K562 (cell line): ENCODE measurements at regions not wholly inside any gene's neighbourhood (a gene's known extent, or its start where the extent isn't known, plus 50 kb on each side); places are given as distances from the start of the nearest gene placed in this dataset.

Experiments
- ATAC-seq: fragments of 200-7000 bp; cut with Tn5 transposase; 3 replicates; pipeline ENCODE4 v1.9.1; 2020; ENCODE audit warnings: moderate library complexity
- BruUV-seq: library from RNA; stranded (reverse); fragments of 400-500 nt; replicated peaks from 2 replicates; lab custom pipeline; 2021; lab: Mats Ljungman, UMichigan
- CTCF ChIA-PET: fragments of 300-600 bp; formaldehyde crosslinking; extraction: SDS; loops from one replicate; lab custom pipeline; 2021; ENCODE audit warnings: low intra/inter-chr PET ratio; lab: Yijun Ruan, JAX
- POLR2A ChIA-PET: fragments of 300-600, 350-650 bp; sonication (Branson Sonifier 250); formaldehyde crosslinking; extraction: SDS; loops from one replicate; lab custom pipeline; 2021; ENCODE audit warnings: antibody characterized with exemption, inconsistent platforms; lab: Yijun Ruan, JAX
- DNase-seq, 4 experiments: peaks; one replicate each; pipeline versions ENCODE4 v3.0.0 to v3.0.0-alpha.2; 2011 to 2018; ENCODE audit warnings: low spot score in 3 of 4, mixed read lengths in 3 of 4; ENCODE audit errors: extremely low read depth in 1 of 4
- FAIRE-seq: peaks from 2 replicates; lab custom pipeline; 2011; peaks lifted over from hg19 to GRCh38; lab: Jason Lieb, UNC
- H2AFZ ChIP-seq: 2 replicates; pipeline ENCODE4 v1.6.0; 2011; ENCODE audit warnings: low read depth, low read length, control low read depth, inconsistent platforms
- H3K27ac ChIP-seq: fragments of 200-600 bp; 3 replicates; pipeline ENCODE4 v1.8.0; 2011; ENCODE audit warnings: low read depth, mild to moderate bottlenecking, control low read depth, inconsistent platforms, low read length, moderate library complexity, mixed read lengths; ENCODE audit errors: extremely low read depth
- H3K27me3 ChIP-seq, 2 experiments: fragments of 300-600 bp in 1 of 2; 2 replicates in 1 of 2; 3 replicates in 1 of 2; pipeline versions ENCODE4 v1.6.0 to v1.8.0; 2011; ENCODE audit warnings: inconsistent platforms in 2 of 2, low read length in 2 of 2, mild to moderate bottlenecking in 1 of 2, mixed read lengths in 1 of 2, moderate library complexity in 1 of 2; ENCODE audit not compliant: control insufficient read depth in 2 of 2, insufficient read depth in 2 of 2
- H3K36me3 ChIP-seq: fragments of 300-600 bp; 3 replicates; pipeline ENCODE4 v1.8.0; 2011; ENCODE audit warnings: mild to moderate bottlenecking, low read length, inconsistent platforms; ENCODE audit not compliant: control insufficient read depth, insufficient read depth
- H3K4me1 ChIP-seq, 2 experiments: fragments of 200-600 bp in 1 of 2; replicated peaks in 1 of 2; 2 replicates in 1 of 2; 3 replicates in 1 of 2; pipeline versions ENCODE4 v1.5.1 to v1.8.0; 2011; ENCODE audit warnings: inconsistent platforms in 2 of 2, low read length in 2 of 2, mild to moderate bottlenecking in 1 of 2, mixed read lengths in 1 of 2, moderate library complexity in 1 of 2; ENCODE audit not compliant: control insufficient read depth in 2 of 2, insufficient read depth in 2 of 2
- H3K4me2 ChIP-seq: 2 replicates; pipeline ENCODE4 v1.6.1; 2011; ENCODE audit warnings: low read length, control low read depth, inconsistent platforms, mixed read lengths; ENCODE audit not compliant: insufficient read depth
- H3K4me3 ChIP-seq: fragments of 200-600 bp; sonication (generic), shearing (Covaris generic); 2 replicates; pipeline ENCODE4 v1.5.1; 2016; ENCODE audit warnings: control low read depth, inconsistent platforms
- H3K79me2 ChIP-seq: fragments of 200-600 bp; 3 replicates; pipeline ENCODE4 v1.8.0; 2011; ENCODE audit warnings: low read length, inconsistent platforms; ENCODE audit not compliant: control insufficient read depth, insufficient read depth
- H3K9ac ChIP-seq, 2 experiments: 2 replicates each; pipeline versions ENCODE4 v1.6.0 to v1.6.1; 2011; ENCODE audit warnings: low read depth in 2 of 2, low read length in 2 of 2, control low read depth in 1 of 2, inconsistent platforms in 1 of 2, mild to moderate bottlenecking in 1 of 2, mixed read lengths in 1 of 2; ENCODE audit not compliant: insufficient read depth in 1 of 2
- H3K9me1 ChIP-seq: one replicate; pipeline ENCODE4 v1.6.0; 2011; ENCODE audit warnings: inconsistent platforms, mild to moderate bottlenecking, low read length, moderate library complexity; ENCODE audit not compliant: control insufficient read depth, insufficient read depth
- H3K9me3 ChIP-seq: replicated peaks from 2 replicates; pipeline ENCODE4 v1.5.1; 2011; ENCODE audit warnings: low read depth, low read length, inconsistent platforms; ENCODE audit not compliant: control insufficient read depth, insufficient read depth
- H4K20me1 ChIP-seq: replicated peaks from 2 replicates; pipeline ENCODE4 v1.6.1; 2011; ENCODE audit warnings: low read length, inconsistent platforms, mixed read lengths; ENCODE audit not compliant: control insufficient read depth, insufficient read depth
- FOSL1 ChIP-seq: fragments of 200-800 bp; sonication (Bioruptor generic); conservative IDR thresholded peaks from 2 replicates; pipeline ENCODE4 v1.6.1; 2016; ENCODE audit warnings: missing genetic modification characterization, missing compliant biosample characterization
- NELFE ChIP-seq: IDR thresholded peaks from 2 replicates; pipeline ENCODE4 v1.6.1; 2011; ENCODE audit warnings: mild to moderate bottlenecking; ENCODE audit not compliant: insufficient read depth, insufficient read length
- ZBTB17 ChIP-seq: fragments of 450-650 bp; formaldehyde crosslinking; IDR thresholded peaks from 2 replicates; pipeline ENCODE4 v1.4.0; 2020; ENCODE audit warnings: mild to moderate bottlenecking
- WGBS: fragments of 100-300 bp; shearing (Covaris generic); methylation state at CpG from one replicate; pipeline ENCODE4 v1.1.6; 2016; ENCODE audit warnings: low coverage, mixed read lengths; ENCODE audit not compliant: insufficient coverage; ENCODE audit errors: missing lambda C conversion rate; 5-methylcytosine and 5-hydroxymethylcytosine counted together
- in situ Hi-C: fragments of 300-500 bp; cut with MboI; formaldehyde crosslinking; loops from 4 replicates; pipeline ENCODE4 v1.15.0; 2018; ENCODE audit warnings: inconsistent platforms, mixed read lengths
- intact Hi-C: fragments of 100-400 bp; cut with micrococcal nuclease; formaldehyde crosslinking; loops from 2 replicates; pipeline ENCODE4 v1.14.2; 2022
- TF ChIP-seq, protein P1 (sequence below): fragments of 450-650 bp; IDR thresholded peaks from 2 replicates; pipeline ENCODE4 v1.6.1; 2014; ENCODE audit warnings: low read depth, mild to moderate bottlenecking, moderate library complexity, borderline replicate concordance

DNA sequence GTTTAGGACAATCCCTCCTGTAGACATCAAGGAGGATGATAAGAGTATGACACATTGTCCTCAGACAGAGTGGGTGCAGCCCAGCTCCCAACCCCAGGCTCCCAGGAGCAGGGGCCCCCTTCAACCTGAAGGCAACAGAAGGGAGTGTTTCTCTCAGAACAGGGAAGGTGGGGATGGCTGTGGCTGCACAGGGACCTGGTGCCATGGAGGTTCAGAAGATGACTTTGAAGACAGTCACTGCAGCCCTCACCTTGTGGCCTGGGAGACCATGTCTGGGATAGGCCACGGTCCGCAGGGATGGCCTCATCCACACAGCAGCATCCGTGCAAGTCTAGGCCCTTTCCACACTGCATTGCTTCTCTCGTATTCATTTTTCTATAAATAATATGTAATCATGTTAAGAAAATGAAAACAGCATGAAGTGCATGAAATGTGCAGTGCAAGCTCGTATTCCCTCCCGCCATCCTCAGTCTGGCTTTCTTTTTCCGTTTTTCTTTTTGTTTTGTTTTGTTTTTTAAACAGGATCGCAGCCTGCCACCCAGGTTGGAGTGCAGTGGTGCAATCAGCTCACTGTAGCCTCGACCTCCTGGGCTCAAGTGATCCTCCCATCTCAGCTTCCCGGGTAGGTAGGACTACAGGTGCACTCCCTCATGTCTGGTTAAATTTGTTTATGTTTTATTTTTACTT is 71.1 kb downstream of the METRNL start:
- 18% methylated on average over 10 of the region's 10 CpGs for WGBS
- no peak overlapping the region for H3K4me2 ChIP-seq
- H3K27me3 ChIP-seq: peaks cover 13 to 57% of the 10 kb centered on the region in 2 experiments
- no peak for ATAC-seq
- H3K9me1 ChIP-seq: no peaks in the 10 kb centered on the region
- intact Hi-C loops: no loop called here
- peak; percentile 48; the same call in 1 of the 2 replicates for TF ChIP-seq FOSL1 (tag)
- no peak for TF ChIP-seq ZBTB17
- TF ChIP-seq NELFE: no peak
- TF ChIP-seq, all 486 proteins: peak for 1
- CTCF ChIA-PET: no interaction called here
- no peaks in the 10 kb centered on the region; the same call in 1 of the 2 replicates for H3K9me3 ChIP-seq
- H3K4me1 ChIP-seq: peaks cover 2 to 34% of the 10 kb centered on the region in 2 experiments; a peak in 4 of 5 replicates
- POLR2A ChIA-PET: interaction anchor here (1.2 to 3.5 kb wide), 5 partner anchors 9 to 33 kb away, joined by 3 to 10 read pairs (median 5); no protein-coding TSS in a partner anchor
- no peak overlapping the region for H3K27ac ChIP-seq
- no TSS peak for BruUV-seq
- no peak overlapping the region; a peak in 1 of 4 replicates for H3K9ac ChIP-seq
- no peaks in the 10 kb centered on the region for H3K36me3 ChIP-seq
- FAIRE-seq (no peak), DNase-seq (peak in 1 of 4 experiments; percentile 7)
- no peaks in the 10 kb centered on the region for H3K79me2 ChIP-seq
- no peaks in the 10 kb centered on the region for H4K20me1 ChIP-seq
- H3K4me3 ChIP-seq: no peak overlapping the region
- in situ Hi-C loops: no loop called here
- no peak overlapping the region for H2AFZ ChIP-seq

DNA sequence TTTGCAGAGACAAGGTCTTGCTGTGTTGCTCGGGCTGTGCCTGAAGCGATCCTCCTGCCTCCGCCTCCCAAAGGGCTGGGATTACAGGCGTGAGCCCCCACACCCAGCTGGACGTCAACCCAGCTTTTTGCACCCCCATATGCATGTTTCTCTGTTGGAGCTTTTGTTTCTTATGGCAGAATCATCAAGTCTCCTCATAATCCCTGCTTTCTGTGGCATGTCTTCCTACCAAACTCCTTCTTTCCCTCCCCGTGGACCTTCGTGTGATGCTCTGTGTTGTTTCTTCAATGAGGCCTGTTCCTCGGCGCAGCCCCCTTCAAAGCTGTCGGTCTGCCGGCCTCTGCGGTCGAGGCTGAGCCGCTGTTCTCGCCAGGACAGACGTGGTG is 71.6 kb downstream of the METRNL start:
- Histone ChIP-seq H3K4me1 (peaks cover 2 to 37% of the 10 kb centered on the region in 2 experiments; a peak in 4 of 5 replicates), H3K4me2 (no peak overlapping the region), H4K20me1 (no peaks in the 10 kb centered on the region), H3K9ac (no peak overlapping the region), H2AFZ (peak overlapping the region; percentile 39), H3K27me3 (peaks cover 13 to 61% of the 10 kb centered on the region in 2 experiments), H3K79me2 (no peaks in the 10 kb centered on the region), H3K36me3 (no peaks in the 10 kb centered on the region), H3K9me1 (no peaks in the 10 kb centered on the region), H3K4me3 (no peak overlapping the region), H3K9me3 (no peaks in the 10 kb centered on the region; the same call in 1 of the 2 replicates), H3K27ac (no peak overlapping the region)
- BruUV-seq: no TSS peak
- intact Hi-C loops: no loop called here
- WGBS: 35% methylated on average over 16 of the region's 16 CpGs
- ChIA-PET CTCF (no interaction called here), POLR2A (interaction anchor here (1.2 to 3.5 kb wide), 3 partner anchors 12 to 34 kb away, joined by 3 to 10 read pairs (median 9); no protein-coding TSS in a partner anchor)
- FAIRE-seq (no peak), DNase-seq (no peak), ATAC-seq (no peak)
- in situ Hi-C loops: no loop called here
- TF ChIP-seq, protein P1, sequence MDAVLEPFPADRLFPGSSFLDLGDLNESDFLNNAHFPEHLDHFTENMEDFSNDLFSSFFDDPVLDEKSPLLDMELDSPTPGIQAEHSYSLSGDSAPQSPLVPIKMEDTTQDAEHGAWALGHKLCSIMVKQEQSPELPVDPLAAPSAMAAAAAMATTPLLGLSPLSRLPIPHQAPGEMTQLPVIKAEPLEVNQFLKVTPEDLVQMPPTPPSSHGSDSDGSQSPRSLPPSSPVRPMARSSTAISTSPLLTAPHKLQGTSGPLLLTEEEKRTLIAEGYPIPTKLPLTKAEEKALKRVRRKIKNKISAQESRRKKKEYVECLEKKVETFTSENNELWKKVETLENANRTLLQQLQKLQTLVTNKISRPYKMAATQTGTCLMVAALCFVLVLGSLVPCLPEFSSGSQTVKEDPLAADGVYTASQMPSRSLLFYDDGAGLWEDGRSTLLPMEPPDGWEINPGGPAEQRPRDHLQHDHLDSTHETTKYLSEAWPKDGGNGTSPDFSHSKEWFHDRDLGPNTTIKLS: no peak
